GM12878 (cell line): ENCODE measurements at regions not wholly inside any gene's neighbourhood (a gene's known extent, or its start where the extent isn't known, plus 50 kb on each side); places are given as distances from the start of the nearest gene placed in this dataset.
"Not testable (repeated sequence)": the region's sequence is repeated elsewhere in the genome, so short reads cannot be mapped to it uniquely, and the experiment has no call there.

Experiments used
- ATAC-seq: fragments of 200-7000 bp; cut with Tn5 transposase; 3 replicates; pipeline ENCODE4 v1.9.1; 2020; ENCODE audit warnings: mild to moderate bottlenecking, moderate library complexity
- BruUV-seq: library from RNA; stranded (reverse); fragments of 400-500 nt; replicated peaks from 2 replicates; lab custom pipeline; 2021; lab: Mats Ljungman, UMichigan
- CTCF ChIA-PET: fragments of 300-600 bp; sonication (Branson Sonifier 250); formaldehyde crosslinking; extraction: SDS; loops from one replicate; lab custom pipeline; 2021; ENCODE audit warnings: inconsistent platforms; lab: Yijun Ruan, JAX
- POLR2A ChIA-PET: fragments of 350-600 bp; formaldehyde crosslinking; extraction: SDS; loops from one replicate; lab custom pipeline; 2021; ENCODE audit warnings: inconsistent platforms; lab: Charles Lee
- RAD21 ChIA-PET: fragments of 300-600 bp; sonication (Branson Sonifier 250); formaldehyde crosslinking; loops from one replicate; lab custom pipeline; 2023; ENCODE audit warnings: antibody characterized with exemption; ENCODE audit not compliant: unreplicated experiment; lab: Charles Lee
- SMC1A ChIA-PET: fragments of 300-600 bp; sonication (Branson Sonifier 250); formaldehyde crosslinking; loops from one replicate; lab custom pipeline; 2023; ENCODE audit not compliant: unreplicated experiment, uncharacterized antibody; lab: Charles Lee
- DNase-seq: peaks from one replicate; pipeline ENCODE4 v3.0.0-alpha.2; 2011; ENCODE audit warnings: low read depth, low spot score
- FAIRE-seq: peaks from 3 replicates; lab custom pipeline; 2011; peaks lifted over from hg19 to GRCh38; lab: Jason Lieb, UNC
- H2AFZ ChIP-seq: 2 replicates; pipeline ENCODE4 v1.6.0; 2011; ENCODE audit warnings: low read depth, low read length, control low read depth; ENCODE audit not compliant: control insufficient read depth
- H3K27ac ChIP-seq: 2 replicates; pipeline ENCODE4 v1.5.1; 2011; ENCODE audit warnings: control low read depth; ENCODE audit not compliant: control insufficient read depth, insufficient read depth
- H3K27me3 ChIP-seq, 2 experiments: replicated peaks in 1 of 2; 2 replicates each; pipeline versions ENCODE4 v1.6.0 to v1.6.1; 2011; ENCODE audit warnings: low read length in 1 of 2; ENCODE audit not compliant: control insufficient read depth in 2 of 2, insufficient read depth in 2 of 2
- H3K36me3 ChIP-seq, 2 experiments: 2 replicates each; pipeline ENCODE4 v1.5.1; 2011; ENCODE audit warnings: low read length in 1 of 2; ENCODE audit not compliant: control insufficient read depth in 2 of 2, insufficient read depth in 2 of 2
- H3K4me1 ChIP-seq: 2 replicates; pipeline ENCODE4 v1.6.1; 2011; ENCODE audit warnings: mild to moderate bottlenecking, low read length, moderate library complexity, mixed read lengths; ENCODE audit not compliant: control insufficient read depth, insufficient read depth
- H3K4me2 ChIP-seq: 2 replicates; pipeline ENCODE4 v1.6.0; 2011; ENCODE audit warnings: control low read depth; ENCODE audit not compliant: control insufficient read depth, insufficient read depth
- H3K4me3 ChIP-seq: fragments of 200-600 bp; sonication (generic); 2 replicates; pipeline ENCODE4 v1.5.1; 2016
- H3K79me2 ChIP-seq: 2 replicates; pipeline ENCODE4 v1.6.0; 2011; ENCODE audit warnings: low read length; ENCODE audit not compliant: control insufficient read depth, insufficient read depth
- H3K9ac ChIP-seq: 2 replicates; pipeline ENCODE4 v1.8.0; 2011; ENCODE audit warnings: low read length, control low read depth, mixed read lengths; ENCODE audit not compliant: control insufficient read depth, insufficient read depth
- H3K9me3 ChIP-seq: replicated peaks from 3 replicates; pipeline ENCODE4 v1.5.1; 2011; ENCODE audit warnings: mild to moderate bottlenecking, low read length; ENCODE audit not compliant: control insufficient read depth, insufficient read depth
- H4K20me1 ChIP-seq: 2 replicates; pipeline ENCODE4 v1.6.0; 2011; ENCODE audit not compliant: control insufficient read depth, insufficient read depth
- ATF7 ChIP-seq: fragments of 450-650 bp; IDR thresholded peaks from 2 replicates; pipeline ENCODE4 v1.6.1; 2016; ENCODE audit warnings: low read depth, mild to moderate bottlenecking
- CHD4 ChIP-seq: fragments of 200-600 bp; sonication (generic); IDR thresholded peaks from 2 replicates; pipeline ENCODE4 v1.6.1; 2016; ENCODE audit warnings: mild to moderate bottlenecking
- DPF2 ChIP-seq: fragments of 450-650 bp; IDR thresholded peaks from 2 replicates; pipeline ENCODE4 v1.6.1; 2017; ENCODE audit warnings: mild to moderate bottlenecking
- MTA3 ChIP-seq: IDR thresholded peaks from 2 replicates; pipeline ENCODE4 v1.6.1; 2012; ENCODE audit warnings: low read length, inconsistent platforms, borderline replicate concordance
- PML ChIP-seq: IDR thresholded peaks from 2 replicates; pipeline ENCODE4 v1.6.1; 2012; ENCODE audit warnings: low read length, inconsistent platforms
- RELA ChIP-seq: fragments of 450-650 bp; IDR thresholded peaks from 2 replicates; pipeline ENCODE4 v1.8.0; 2014; ENCODE audit warnings: borderline replicate concordance; ENCODE audit not compliant: partially characterized antibody
- TARDBP ChIP-seq: IDR thresholded peaks from 2 replicates; pipeline ENCODE4 v1.6.1; 2016; ENCODE audit warnings: borderline replicate concordance
- TBL1XR1 ChIP-seq: IDR thresholded peaks from 2 replicates; pipeline ENCODE4 v1.6.1; 2012; ENCODE audit warnings: low read depth, low read length, improper control_type of control experiment
- WGBS: methylation state at CpG from one replicate; pipeline ENCODE4 v1.1.6; 2016; ENCODE audit warnings: low lambda C conversion rate; ENCODE audit not compliant: insufficient replicate concordance, insufficient coverage; ENCODE audit errors: missing lambda C conversion rate; 5-methylcytosine and 5-hydroxymethylcytosine counted together
- in situ Hi-C: fragments of 300-500 bp; cut with MboI; formaldehyde crosslinking; loops from 9 replicates; pipeline ENCODE4 v1.14.3; 2018; ENCODE audit warnings: mixed read lengths
- intact Hi-C: fragments of 100-400 bp; cut with micrococcal nuclease; formaldehyde crosslinking; loops from one replicate; pipeline ENCODE4 v1.14.2; 2022; ENCODE audit not compliant: unreplicated experiment
- TF ChIP-seq, protein P1 (sequence below): IDR thresholded peaks from 2 replicates; pipeline ENCODE4 v1.6.1; 2011; ENCODE audit warnings: mild to moderate bottlenecking, low read depth, low read length, moderate library complexity; ENCODE audit not compliant: insufficient replicate concordance

DNA sequence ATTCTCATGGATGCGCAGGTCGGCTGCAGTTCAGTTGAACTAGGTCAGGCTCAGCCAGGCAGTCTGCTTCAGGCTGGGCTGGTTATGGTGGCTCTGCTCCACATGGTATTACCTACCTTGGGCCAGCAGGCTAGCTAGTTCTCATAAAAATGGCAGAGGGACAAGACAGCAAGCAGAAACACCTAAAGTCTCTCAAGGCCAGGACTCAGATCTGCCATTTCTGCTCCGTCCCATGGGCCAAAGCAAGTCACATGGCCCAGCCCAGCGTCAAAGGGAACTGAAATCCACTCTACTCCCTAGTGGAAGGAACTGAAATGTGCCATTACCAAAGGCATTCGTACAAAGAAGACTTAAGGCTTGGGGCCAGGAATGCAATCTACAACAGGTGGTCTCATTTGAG, 160.0 kb downstream of the TMEM132E start (continued):
- TF ChIP-seq PML = no peak
- TF ChIP-seq ATF7 = no peak
- no peak for TF ChIP-seq DPF2
- no peak for TF ChIP-seq MTA3
- TF ChIP-seq TARDBP = no peak
- no peak for TF ChIP-seq CHD4
- TF ChIP-seq RELA = no peak
- TF ChIP-seq, protein P1, sequence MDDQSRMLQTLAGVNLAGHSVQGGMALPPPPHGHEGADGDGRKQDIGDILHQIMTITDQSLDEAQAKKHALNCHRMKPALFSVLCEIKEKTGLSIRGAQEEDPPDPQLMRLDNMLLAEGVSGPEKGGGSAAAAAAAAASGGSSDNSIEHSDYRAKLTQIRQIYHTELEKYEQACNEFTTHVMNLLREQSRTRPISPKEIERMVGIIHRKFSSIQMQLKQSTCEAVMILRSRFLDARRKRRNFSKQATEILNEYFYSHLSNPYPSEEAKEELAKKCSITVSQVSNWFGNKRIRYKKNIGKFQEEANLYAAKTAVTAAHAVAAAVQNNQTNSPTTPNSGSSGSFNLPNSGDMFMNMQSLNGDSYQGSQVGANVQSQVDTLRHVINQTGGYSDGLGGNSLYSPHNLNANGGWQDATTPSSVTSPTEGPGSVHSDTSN = no peak
- TF ChIP-seq TBL1XR1 = no peak

DNA sequence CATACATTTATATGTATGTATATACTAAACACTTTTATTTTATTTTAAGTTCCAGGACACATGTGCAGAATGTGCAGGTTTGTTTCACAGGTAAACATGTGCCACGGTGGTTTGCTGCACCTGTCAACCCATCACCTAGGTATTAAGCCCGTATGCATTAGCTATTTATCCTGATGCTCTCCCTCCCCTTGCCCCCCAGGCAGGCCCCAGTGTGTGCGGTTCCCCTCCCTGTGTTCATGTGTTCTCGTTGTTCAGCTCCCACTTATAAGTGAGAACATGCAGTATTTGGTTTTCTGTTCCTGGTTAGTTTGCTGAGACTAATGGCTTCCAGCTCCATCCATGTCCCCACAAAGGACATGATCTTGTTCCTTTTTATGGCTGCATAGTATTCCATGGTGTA, 158.3 kb downstream of the TMEM132E start:
- SMC1A ChIA-PET, H3K4me2 ChIP-seq, H2AFZ ChIP-seq, in situ Hi-C loops, H3K27ac ChIP-seq, H3K9ac ChIP-seq, POLR2A ChIA-PET, CTCF ChIA-PET, FAIRE-seq, H3K4me1 ChIP-seq, H3K4me3 ChIP-seq, H4K20me1 ChIP-seq, H3K79me2 ChIP-seq, BruUV-seq, ATAC-seq, H3K27me3 ChIP-seq, RAD21 ChIA-PET, H3K9me3 ChIP-seq, H3K36me3 ChIP-seq, intact Hi-C loops, DNase-seq: not testable (repeated sequence)
- 24% methylated on average over 4 of the region's 4 CpGs for WGBS
